Esophagus muscularis mucosa (tissue), 4 donors: ENCODE measurements at regions not wholly inside any gene's neighbourhood (a gene's known extent, or its start where the extent isn't known, plus 50 kb on each side); places are given as distances from the start of the nearest gene placed in this dataset.

Source experiments
- DNase-seq: peaks from one replicate; pipeline ENCODE4 v3.0.0-alpha.2; 2017; ENCODE audit errors: extremely low spot score
- H3K27ac ChIP-seq, 4 donors: fragments of 200-600 bp; sonication (generic); replicated peaks in 1 of 4; 1 replicate in 3 of 4; 2 replicates in 1 of 4; pipeline ENCODE4 v1.5.1; 2016 to 2019; ENCODE audit warnings: mild to moderate bottlenecking in 1 of 4
- H3K27me3 ChIP-seq, 4 donors: fragments of 200-600 bp; sonication (generic); one replicate each; pipeline versions ENCODE4 v1.5.1 to v1.6.0; 2016 to 2019
- H3K36me3 ChIP-seq, 4 donors: fragments of 200-600 bp; sonication (generic); one replicate each; pipeline ENCODE4 v1.5.1; 2016 to 2019
- H3K4me1 ChIP-seq, 4 donors: fragments of 200-600 bp; sonication (generic); one replicate each; pipeline ENCODE4 v1.5.1; 2016 to 2019
- H3K4me3 ChIP-seq, 4 donors: fragments of 200-600 bp; sonication (generic); 1 replicate in 2 of 4; 2 replicates in 2 of 4; pipeline ENCODE4 v1.5.1; 2016 to 2019; ENCODE audit warnings: mild to moderate bottlenecking in 4 of 4, moderate library complexity in 1 of 4
- H3K9me3 ChIP-seq, 4 donors: fragments of 200-600 bp; sonication (generic); 1 replicate in 3 of 4; 2 replicates in 1 of 4; pipeline ENCODE4 v1.5.1; 2016 to 2019
- CTCF ChIP-seq, 3 experiments: fragments of 200-600 bp in 2 of 3; fragments of 450-650 bp in 1 of 3; sonication (generic) in 2 of 3; IDR thresholded peaks; one replicate each; pipeline ENCODE4 v1.5.1; 2017 to 2019; ENCODE audit warnings: antibody characterized with exemption in 3 of 3, mild to moderate bottlenecking in 2 of 3, moderate library complexity in 1 of 3
- EP300 ChIP-seq: sonication (generic); formaldehyde crosslinking; IDR thresholded peaks from one replicate; pipeline ENCODE4 v1.6.1; 2017; ENCODE audit warnings: antibody characterized with exemption
- POLR2A ChIP-seq: fragments of 450-650 bp; IDR thresholded peaks from one replicate; pipeline ENCODE4 v1.6.1; 2017; ENCODE audit warnings: antibody characterized with exemption, moderate library complexity, mild to moderate bottlenecking, low read depth
- POLR2AphosphoS5 ChIP-seq, 2 donors: sonication (generic); formaldehyde crosslinking; IDR thresholded peaks; one replicate each; pipeline ENCODE4 v1.6.1; 2017; ENCODE audit warnings: antibody characterized with exemption in 2 of 2
- WGBS: methylation state at CpG from one replicate; pipeline ENCODE4 v1.1.5; 2018; 5-methylcytosine and 5-hydroxymethylcytosine counted together
- intact Hi-C: fragments of 100-400 bp; cut with DNase I; formaldehyde crosslinking; loops from one replicate; pipeline ENCODE4 v1.15.1; 2023

DNA sequence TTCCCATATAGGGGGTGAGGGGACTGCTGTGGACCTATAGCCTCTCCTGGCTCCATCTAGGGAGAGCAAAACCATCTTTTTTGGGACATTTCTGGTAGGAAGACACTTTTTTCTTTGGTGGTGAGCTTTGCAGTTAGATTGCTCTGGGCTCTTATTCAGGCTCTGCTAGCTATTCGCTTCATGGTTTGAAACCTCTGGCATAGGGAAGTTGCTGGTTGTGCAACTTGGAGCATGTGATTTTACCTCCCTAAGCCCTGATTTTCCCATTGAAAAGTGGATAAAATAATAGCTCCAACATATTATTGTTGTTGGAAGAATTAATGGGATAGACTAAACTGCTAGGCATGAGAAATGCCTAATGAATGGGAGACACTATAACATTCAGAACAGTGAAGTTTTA lies 69.6 kb downstream of the CYP26A1 start:
- DNase-seq: no peak
- Histone ChIP-seq H3K27me3 (no peaks in the 10 kb centered on the region), H3K4me3 (no peak overlapping the region), H3K4me1 (peaks cover 0 to 15% (median 6%) of the 10 kb centered on the region in 4 donors), H3K9me3 (no peaks in the 10 kb centered on the region), H3K36me3 (no peaks in the 10 kb centered on the region), H3K27ac (no peak overlapping the region)
- WGBS: 69% methylated on average over 1 of the region's 1 CpG
- no peak for TF ChIP-seq CTCF (IDR thresholded peaks at IDR 0.05)
- no peak for TF ChIP-seq POLR2AphosphoS5 (IDR thresholded peaks at IDR 0.05)
- no peak for TF ChIP-seq EP300
- no peak for TF ChIP-seq POLR2A
- intact Hi-C loops: no loop called here

DNA sequence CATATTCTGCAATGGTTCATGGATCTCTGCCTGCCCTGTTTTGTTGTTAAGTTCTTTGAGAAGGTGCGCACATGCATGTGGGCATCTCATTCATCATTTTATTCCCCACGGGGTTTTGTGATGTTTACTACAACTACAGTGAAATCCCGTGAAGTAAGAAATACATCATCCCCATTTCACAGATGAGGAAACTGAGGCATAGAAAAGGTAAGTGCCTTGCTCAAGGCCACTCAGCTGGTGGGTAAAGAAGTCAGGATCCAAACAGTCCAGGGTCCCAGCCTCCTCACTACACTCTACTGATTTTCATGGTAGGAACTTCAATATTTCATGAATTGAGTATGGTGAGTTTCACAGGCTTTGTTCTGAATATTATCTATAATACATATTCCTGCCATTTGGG lies 72.6 kb downstream of the CYP26A1 start:
- Histone ChIP-seq H3K27ac (no peak overlapping the region), H3K9me3 (no peaks in the 10 kb centered on the region), H3K27me3 (no peaks in the 10 kb centered on the region), H3K4me3 (no peak overlapping the region), H3K4me1 (peaks cover 0 to 15% (median 6%) of the 10 kb centered on the region in 4 donors), H3K36me3 (no peaks in the 10 kb centered on the region)
- no peak for DNase-seq
- no peak for TF ChIP-seq EP300
- no peak for TF ChIP-seq POLR2A
- TF ChIP-seq CTCF (IDR thresholded peaks at IDR 0.05): no peak
- no peak for TF ChIP-seq POLR2AphosphoS5 (IDR thresholded peaks at IDR 0.05)
- WGBS: 80% methylated on average over 3 of the region's 3 CpGs
- intact Hi-C loops: no loop called here

DNA sequence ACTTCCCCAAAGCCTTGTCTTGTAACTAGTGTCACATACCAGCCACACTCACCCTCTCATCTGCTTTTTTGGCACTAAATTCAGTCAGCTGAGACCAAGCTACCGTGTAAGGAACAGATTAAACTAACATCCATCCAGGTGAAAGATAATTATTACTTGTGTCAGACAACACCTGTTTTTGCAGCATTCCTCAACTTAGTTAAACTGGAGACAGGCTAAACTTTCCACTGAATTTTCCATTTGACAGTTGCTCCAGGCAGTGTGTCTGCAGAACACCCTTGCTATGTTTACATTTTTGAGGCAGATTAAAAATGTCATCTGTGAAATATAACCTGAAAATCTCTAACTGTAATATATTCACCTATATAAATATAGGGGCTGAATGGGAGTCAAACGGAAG lies 73.6 kb downstream of the CYP26A1 start:
- Histone ChIP-seq H3K4me1 (peaks cover 0 to 17% (median 9%) of the 10 kb centered on the region in 4 donors), H3K27ac (no peak overlapping the region), H3K9me3 (no peaks in the 10 kb centered on the region), H3K27me3 (no peaks in the 10 kb centered on the region), H3K36me3 (no peaks in the 10 kb centered on the region), H3K4me3 (no peak overlapping the region)
- TF ChIP-seq POLR2A (no peak), EP300 (no peak), POLR2AphosphoS5 (IDR thresholded peaks at IDR 0.05) (no peak), CTCF (IDR thresholded peaks at IDR 0.05) (no peak)
- 21% methylated on average over 2 of the region's 2 CpGs for WGBS
- no peak for DNase-seq
- intact Hi-C loops: no loop called here

GRCh38 chr10:93148476-93148875 lies 74.8 kb downstream of the CYP26A1 start:
- Histone ChIP-seq H3K27ac (no peak overlapping the region), H3K4me1 (peaks cover 0 to 18% (median 9%) of the 10 kb centered on the region in 4 donors), H3K36me3 (no peaks in the 10 kb centered on the region), H3K9me3 (peaks cover 0 to 3% (median 0%) of the 10 kb centered on the region in 4 donors), H3K4me3 (no peak overlapping the region), H3K27me3 (no peaks in the 10 kb centered on the region)
- DNase-seq: no peak
- 65% methylated on average over 3 of the region's 3 CpGs for WGBS
- TF ChIP-seq CTCF (IDR thresholded peaks at IDR 0.05) (no peak), POLR2AphosphoS5 (IDR thresholded peaks at IDR 0.05) (no peak), EP300 (no peak), POLR2A (no peak)
- intact Hi-C loops: no loop called here

DNA sequence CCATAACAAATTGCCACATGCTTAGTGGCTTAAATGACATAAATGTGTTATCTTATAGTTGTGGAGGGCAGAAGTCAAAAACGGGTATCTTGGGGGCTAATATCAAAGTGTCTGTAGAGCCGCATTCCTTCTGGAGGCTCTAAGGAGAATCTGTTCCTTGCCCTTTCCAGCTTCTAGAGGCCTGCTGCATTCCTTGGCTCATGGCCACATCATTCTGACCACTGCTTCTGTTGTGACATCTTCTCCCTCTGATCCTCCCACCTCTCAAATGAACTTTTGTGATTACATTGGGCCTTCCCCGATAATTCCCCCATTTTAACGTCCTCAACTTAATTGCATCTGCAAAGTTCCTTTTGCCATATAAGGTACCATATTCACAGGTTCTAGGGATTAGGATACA lies 76.1 kb downstream of the CYP26A1 start:
- TF ChIP-seq POLR2A (no peak), EP300 (no peak), POLR2AphosphoS5 (IDR thresholded peaks at IDR 0.05) (no peak), CTCF (IDR thresholded peaks at IDR 0.05) (no peak)
- Histone ChIP-seq H3K36me3 (no peaks in the 10 kb centered on the region), H3K4me1 (peaks cover 0 to 18% (median 9%) of the 10 kb centered on the region in 4 donors), H3K9me3 (peaks cover 0 to 3% (median 0%) of the 10 kb centered on the region in 4 donors), H3K27ac (no peak overlapping the region), H3K27me3 (no peaks in the 10 kb centered on the region), H3K4me3 (no peak overlapping the region)
- 91% methylated on average over 4 of the region's 4 CpGs for WGBS
- DNase-seq: no peak
- intact Hi-C loops: no loop called here
